Activated CD4-positive, alpha-beta T cell treated with anti-CD3 and anti-CD28 coated beads, Interleukin-2, amount 10 ng/mL, durations not matched to agents 24 days and 14 days (primary cell): ENCODE measurements at regions not wholly inside any gene's neighbourhood (a gene's known extent, or its start where the extent isn't known, plus 50 kb on each side); places are given as distances from the start of the nearest gene placed in this dataset.
A peak's percentile ranks its signal among the peaks of the same experiment; 100 is the strongest.
"Not testable (repeated sequence)": the region's sequence is repeated elsewhere in the genome, so short reads cannot be mapped to it uniquely, and the experiment has no call there.

Experiments
- DNase-seq: peaks from one replicate; pipeline ENCODE4 v3.0.0; 2022
- H3K27ac Mint-ChIP-seq: one replicate; pipeline ENCODE4 v1.8.0; 2022; ENCODE audit warnings: mild to moderate bottlenecking, mixed read lengths
- H3K27me3 Mint-ChIP-seq: one replicate; pipeline ENCODE4 v1.8.0; 2022; ENCODE audit warnings: mixed read lengths
- H3K36me3 Mint-ChIP-seq: one replicate; pipeline ENCODE4 v1.8.0; 2022; ENCODE audit warnings: low read depth, mild to moderate bottlenecking, mixed read lengths
- H3K4me1 Mint-ChIP-seq: one replicate; pipeline ENCODE4 v1.8.0; 2021; ENCODE audit warnings: mixed read lengths
- H3K4me3 Mint-ChIP-seq: one replicate; pipeline ENCODE4 v1.8.0; 2022; ENCODE audit warnings: mild to moderate bottlenecking, moderate library complexity, mixed read lengths
- H3K9me3 Mint-ChIP-seq: one replicate; pipeline ENCODE4 v1.8.0; 2021; ENCODE audit warnings: mixed read lengths
- intact Hi-C: fragments of 100-400 bp; cut with micrococcal nuclease; formaldehyde crosslinking; loops from one replicate; pipeline ENCODE4 v1.15.1; 2023

- intact Hi-C loops: no loop called here
- no peak for DNase-seq
- H3K4me3 Mint-ChIP-seq: no peak overlapping the region
- H3K27ac Mint-ChIP-seq: no peak overlapping the region
- H3K4me1 Mint-ChIP-seq: no peaks in the 10 kb centered on the region
- no peaks in the 10 kb centered on the region for H3K36me3 Mint-ChIP-seq
- peaks cover 6% of the 10 kb centered on the region for H3K9me3 Mint-ChIP-seq
- H3K27me3 Mint-ChIP-seq: no peaks in the 10 kb centered on the region
Observed at GRCh38 chr21:19489930-19490329, 1086.3 kb upstream of the TMPRSS15 start.

GRCh38 chr21:19490481-19490880 is 1086.9 kb upstream of the TMPRSS15 start:
- Mint-ChIP-seq H3K27ac (no peak overlapping the region), H3K27me3 (no peaks in the 10 kb centered on the region), H3K4me3 (no peak overlapping the region), H3K4me1 (no peaks in the 10 kb centered on the region), H3K9me3 (peaks cover 6% of the 10 kb centered on the region), H3K36me3 (no peaks in the 10 kb centered on the region)
- no peak for DNase-seq
- intact Hi-C loops: no loop called here

GRCh38 chr21:19493437-19494241 is 1090.1 kb upstream of the TMPRSS15 start:
- H3K4me1 Mint-ChIP-seq, H3K27me3 Mint-ChIP-seq, intact Hi-C loops, H3K4me3 Mint-ChIP-seq, H3K9me3 Mint-ChIP-seq, DNase-seq, H3K36me3 Mint-ChIP-seq, H3K27ac Mint-ChIP-seq: not testable (repeated sequence)

GRCh38 chr21:19501115-19501514 is 1097.5 kb upstream of the TMPRSS15 start:
- Mint-ChIP-seq H3K36me3 (no peaks in the 10 kb centered on the region), H3K27me3 (no peaks in the 10 kb centered on the region), H3K4me1 (no peaks in the 10 kb centered on the region), H3K27ac (no peak overlapping the region), H3K9me3 (no peaks in the 10 kb centered on the region), H3K4me3 (no peak overlapping the region)
- DNase-seq: peak; percentile 16
- intact Hi-C loops: no loop called here

- no peaks in the 10 kb centered on the region for H3K36me3 Mint-ChIP-seq
- no peaks in the 10 kb centered on the region for H3K4me1 Mint-ChIP-seq
- intact Hi-C loops: no loop called here
- no peaks in the 10 kb centered on the region for H3K27me3 Mint-ChIP-seq
- peaks cover 8% of the 10 kb centered on the region for H3K9me3 Mint-ChIP-seq
- H3K4me3 Mint-ChIP-seq: no peak overlapping the region
- no peak for DNase-seq
- no peak overlapping the region for H3K27ac Mint-ChIP-seq
Observed at GRCh38 chr21:19507682-19508260, 1104.2 kb upstream of the TMPRSS15 start.

- H3K27me3 Mint-ChIP-seq: no peaks in the 10 kb centered on the region
- intact Hi-C loops: no loop called here
- DNase-seq: no peak
- peaks cover 8% of the 10 kb centered on the region for H3K9me3 Mint-ChIP-seq
- no peak overlapping the region for H3K4me3 Mint-ChIP-seq
- H3K36me3 Mint-ChIP-seq: no peaks in the 10 kb centered on the region
- H3K27ac Mint-ChIP-seq: no peak overlapping the region
- H3K4me1 Mint-ChIP-seq: no peaks in the 10 kb centered on the region
Observed at GRCh38 chr21:19508442-19508841, 1104.9 kb upstream of the TMPRSS15 start.

GRCh38 chr21:19508844-19509243 is 1105.3 kb upstream of the TMPRSS15 start:
- intact Hi-C loops: no loop called here
- Mint-ChIP-seq H3K27me3 (no peaks in the 10 kb centered on the region), H3K27ac (no peak overlapping the region), H3K36me3 (no peaks in the 10 kb centered on the region), H3K9me3 (peaks cover 9% of the 10 kb centered on the region), H3K4me1 (no peaks in the 10 kb centered on the region), H3K4me3 (no peak overlapping the region)
- DNase-seq: no peak

- no peak overlapping the region for H3K27ac Mint-ChIP-seq
- intact Hi-C loops: no loop called here
- no peak overlapping the region for H3K4me3 Mint-ChIP-seq
- H3K36me3 Mint-ChIP-seq: no peaks in the 10 kb centered on the region
- H3K9me3 Mint-ChIP-seq: peaks cover 14% of the 10 kb centered on the region
- no peaks in the 10 kb centered on the region for H3K27me3 Mint-ChIP-seq
- no peak for DNase-seq
- no peaks in the 10 kb centered on the region for H3K4me1 Mint-ChIP-seq
Observed at GRCh38 chr21:19510057-19510456, 1106.5 kb upstream of the TMPRSS15 start.

GRCh38 chr21:19510653-19511052 is 1107.1 kb upstream of the TMPRSS15 start:
- peaks cover 14% of the 10 kb centered on the region for H3K9me3 Mint-ChIP-seq
- intact Hi-C loops: no loop called here

GRCh38 chr21:19522381-19522780 is 1118.8 kb upstream of the TMPRSS15 start:
- DNase-seq: no peak
- no peaks in the 10 kb centered on the region for H3K4me1 Mint-ChIP-seq
- H3K36me3 Mint-ChIP-seq: no peaks in the 10 kb centered on the region
- H3K9me3 Mint-ChIP-seq: peaks cover 5% of the 10 kb centered on the region
- intact Hi-C loops: no loop called here
- H3K27me3 Mint-ChIP-seq: no peaks in the 10 kb centered on the region
- H3K4me3 Mint-ChIP-seq: no peak overlapping the region
- no peak overlapping the region for H3K27ac Mint-ChIP-seq

More at GRCh38 chr21:19510653-19511052, 1107.1 kb upstream of the TMPRSS15 start:
- H3K36me3 Mint-ChIP-seq: no peaks in the 10 kb centered on the region
- H3K4me3 Mint-ChIP-seq: no peak overlapping the region
- no peaks in the 10 kb centered on the region for H3K27me3 Mint-ChIP-seq
- DNase-seq: no peak
- no peaks in the 10 kb centered on the region for H3K4me1 Mint-ChIP-seq
- H3K27ac Mint-ChIP-seq: no peak overlapping the region

- Mint-ChIP-seq H3K27ac (no peak overlapping the region), H3K9me3 (peaks cover 5% of the 10 kb centered on the region), H3K36me3 (no peaks in the 10 kb centered on the region), H3K4me3 (no peak overlapping the region), H3K4me1 (no peaks in the 10 kb centered on the region), H3K27me3 (no peaks in the 10 kb centered on the region)
- DNase-seq: no peak
- intact Hi-C loops: no loop called here
Observed at GRCh38 chr21:19523061-19523460, 1119.5 kb upstream of the TMPRSS15 start.

GRCh38 chr21:19523746-19524145 is 1120.2 kb upstream of the TMPRSS15 start:
- H3K4me3 Mint-ChIP-seq: no peak overlapping the region
- no peak overlapping the region for H3K27ac Mint-ChIP-seq
- H3K4me1 Mint-ChIP-seq: no peaks in the 10 kb centered on the region
- intact Hi-C loops: no loop called here
- H3K27me3 Mint-ChIP-seq: no peaks in the 10 kb centered on the region
- peaks cover 5% of the 10 kb centered on the region for H3K9me3 Mint-ChIP-seq
- H3K36me3 Mint-ChIP-seq: no peaks in the 10 kb centered on the region
- DNase-seq: no peak

GRCh38 chr21:19529031-19529430 is 1125.4 kb upstream of the TMPRSS15 start:
- H3K27ac Mint-ChIP-seq: no peak overlapping the region
- H3K4me3 Mint-ChIP-seq: no peak overlapping the region
- no peaks in the 10 kb centered on the region for H3K4me1 Mint-ChIP-seq
- no peak for DNase-seq
- H3K9me3 Mint-ChIP-seq: peaks cover 5% of the 10 kb centered on the region
- no peaks in the 10 kb centered on the region for H3K27me3 Mint-ChIP-seq
- intact Hi-C loops: no loop called here
- H3K36me3 Mint-ChIP-seq: no peaks in the 10 kb centered on the region

- intact Hi-C loops: no loop called here
- no peaks in the 10 kb centered on the region for H3K36me3 Mint-ChIP-seq
- H3K27me3 Mint-ChIP-seq: no peaks in the 10 kb centered on the region
- H3K4me1 Mint-ChIP-seq: no peaks in the 10 kb centered on the region
- no peak overlapping the region for H3K4me3 Mint-ChIP-seq
- H3K9me3 Mint-ChIP-seq: peaks cover 4% of the 10 kb centered on the region
- no peak for DNase-seq
- no peak overlapping the region for H3K27ac Mint-ChIP-seq
Observed at GRCh38 chr21:19535356-19535755, 1131.8 kb upstream of the TMPRSS15 start.

- no peaks in the 10 kb centered on the region for H3K4me1 Mint-ChIP-seq
- no peak overlapping the region for H3K27ac Mint-ChIP-seq
- no peak overlapping the region for H3K4me3 Mint-ChIP-seq
- DNase-seq: no peak
- no peaks in the 10 kb centered on the region for H3K36me3 Mint-ChIP-seq
- intact Hi-C loops: no loop called here
- peaks cover 4% of the 10 kb centered on the region for H3K9me3 Mint-ChIP-seq
- no peaks in the 10 kb centered on the region for H3K27me3 Mint-ChIP-seq
Observed at GRCh38 chr21:19537116-19537515, 1133.5 kb upstream of the TMPRSS15 start.
